ENCODE measurements at regions not wholly inside any gene's neighbourhood (a gene's known extent, or its start where the extent isn't known, plus 50 kb on each side); places are given as distances from the start of the nearest gene placed in this dataset.

DNA sequence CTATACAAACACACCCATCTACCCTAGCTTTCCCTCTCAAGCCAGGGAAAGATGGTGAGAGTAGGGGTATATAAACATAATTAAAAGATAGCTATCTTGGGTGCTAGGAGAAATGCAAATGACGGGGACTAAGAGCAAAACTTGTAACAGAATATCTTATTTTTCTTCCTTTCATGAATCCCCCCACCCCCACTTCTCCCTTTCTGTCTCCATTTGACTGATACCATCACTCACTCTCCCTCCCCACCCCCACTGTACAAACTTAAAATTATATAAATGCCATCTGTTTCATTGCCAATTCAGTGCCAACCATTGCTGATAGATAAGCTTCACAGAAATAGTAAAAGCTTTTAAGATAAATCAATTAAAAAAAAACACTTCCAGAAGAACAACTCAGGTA, 268.6 kb downstream of the SLC6A15 start:
- H3K36me3 ChIP-seq (ENCODE audit: control insufficient read depth in 2 of 2, extremely low read depth in 1 of 2, insufficient read depth in 2 of 2, low read length in 2 of 2): no peaks in the 10 kb centered on the region
- H3K79me2 ChIP-seq (ENCODE audit: control insufficient read depth, insufficient read depth, low read length): no peaks in the 10 kb centered on the region
- no peaks in the 10 kb centered on the region for H4K20me1 ChIP-seq (ENCODE audit: control insufficient read depth, extremely low read depth, insufficient read depth, low read length)
- dilution Hi-C loops (cut with MboI; ENCODE audit: extremely low pct_ligation_motif_present, low sequenced_read_pairs): no loop called here
- no peak for TF ChIP-seq EZH2 (IDR thresholded peaks at IDR 0.05; ENCODE audit: low read length)
- TF ChIP-seq, protein P1, sequence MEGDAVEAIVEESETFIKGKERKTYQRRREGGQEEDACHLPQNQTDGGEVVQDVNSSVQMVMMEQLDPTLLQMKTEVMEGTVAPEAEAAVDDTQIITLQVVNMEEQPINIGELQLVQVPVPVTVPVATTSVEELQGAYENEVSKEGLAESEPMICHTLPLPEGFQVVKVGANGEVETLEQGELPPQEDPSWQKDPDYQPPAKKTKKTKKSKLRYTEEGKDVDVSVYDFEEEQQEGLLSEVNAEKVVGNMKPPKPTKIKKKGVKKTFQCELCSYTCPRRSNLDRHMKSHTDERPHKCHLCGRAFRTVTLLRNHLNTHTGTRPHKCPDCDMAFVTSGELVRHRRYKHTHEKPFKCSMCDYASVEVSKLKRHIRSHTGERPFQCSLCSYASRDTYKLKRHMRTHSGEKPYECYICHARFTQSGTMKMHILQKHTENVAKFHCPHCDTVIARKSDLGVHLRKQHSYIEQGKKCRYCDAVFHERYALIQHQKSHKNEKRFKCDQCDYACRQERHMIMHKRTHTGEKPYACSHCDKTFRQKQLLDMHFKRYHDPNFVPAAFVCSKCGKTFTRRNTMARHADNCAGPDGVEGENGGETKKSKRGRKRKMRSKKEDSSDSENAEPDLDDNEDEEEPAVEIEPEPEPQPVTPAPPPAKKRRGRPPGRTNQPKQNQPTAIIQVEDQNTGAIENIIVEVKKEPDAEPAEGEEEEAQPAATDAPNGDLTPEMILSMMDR (optimal IDR thresholded peaks at IDR 0.05 in 1 of 3, IDR thresholded peaks at IDR 0.05 in 1 of 3, conservative IDR thresholded peaks at IDR 0.05 in 1 of 3; ENCODE audit: extremely low read depth in 1 of 3, insufficient read depth in 2 of 3, low read length in 3 of 3): no peak
- no peaks in the 10 kb centered on the region for H3K9me3 ChIP-seq (ENCODE audit: control insufficient read depth, low read depth, low read length)
- no peak overlapping the region for H2AFZ ChIP-seq (ENCODE audit: control insufficient read depth, low read length)
- FAIRE-seq (no peak), DNase-seq (ENCODE audit: low read depth, low spot score) (no peak)
- no peak overlapping the region for H3K27ac ChIP-seq (ENCODE audit: control insufficient read depth, insufficient read depth, low read length)
- no peak overlapping the region for H3K4me3 ChIP-seq (ENCODE audit: control insufficient read depth in 2 of 3, extremely low read depth in 1 of 3, insufficient read depth in 2 of 3, low read depth in 1 of 3, low read length in 3 of 3)
- peaks cover 3% of the 10 kb centered on the region for H3K4me1 ChIP-seq (ENCODE audit: control insufficient read depth, extremely low read depth, insufficient read depth, low read length)
- no peak overlapping the region for H3K9ac ChIP-seq (ENCODE audit: control insufficient read depth, extremely low read depth, insufficient read depth, low read length)
- no peaks in the 10 kb centered on the region for H3K27me3 ChIP-seq (ENCODE audit: control insufficient read depth, extremely low read depth, insufficient read depth, low read length)
- no peak overlapping the region for H3K4me2 ChIP-seq (ENCODE audit: control insufficient read depth, extremely low read depth, insufficient read depth, low read depth, low read length)
- no peaks in the 10 kb centered on the region for H3K9me1 ChIP-seq (ENCODE audit: control insufficient read depth, extremely low read depth, insufficient read depth, low read length)

- dilution Hi-C loops (cut with MboI; ENCODE audit: extremely low pct_ligation_motif_present, low sequenced_read_pairs): no loop called here
- Histone ChIP-seq H4K20me1 (ENCODE audit: control insufficient read depth, extremely low read depth, insufficient read depth, low read length) (no peaks in the 10 kb centered on the region), H3K4me3 (ENCODE audit: control insufficient read depth in 2 of 3, extremely low read depth in 1 of 3, insufficient read depth in 2 of 3, low read depth in 1 of 3, low read length in 3 of 3) (no peak overlapping the region), H3K9me3 (ENCODE audit: control insufficient read depth, low read depth, low read length) (no peaks in the 10 kb centered on the region), H3K27ac (ENCODE audit: control insufficient read depth, insufficient read depth, low read length) (no peak overlapping the region), H3K9ac (ENCODE audit: control insufficient read depth, extremely low read depth, insufficient read depth, low read length) (no peak overlapping the region), H3K4me1 (ENCODE audit: control insufficient read depth, extremely low read depth, insufficient read depth, low read length) (peaks cover 3% of the 10 kb centered on the region), H3K4me2 (ENCODE audit: control insufficient read depth, extremely low read depth, insufficient read depth, low read depth, low read length) (no peak overlapping the region), H2AFZ (ENCODE audit: control insufficient read depth, low read length) (no peak overlapping the region), H3K36me3 (ENCODE audit: control insufficient read depth in 2 of 2, extremely low read depth in 1 of 2, insufficient read depth in 2 of 2, low read length in 2 of 2) (no peaks in the 10 kb centered on the region), H3K9me1 (ENCODE audit: control insufficient read depth, extremely low read depth, insufficient read depth, low read length) (no peaks in the 10 kb centered on the region), H3K27me3 (ENCODE audit: control insufficient read depth, extremely low read depth, insufficient read depth, low read length) (no peaks in the 10 kb centered on the region), H3K79me2 (ENCODE audit: control insufficient read depth, insufficient read depth, low read length) (no peaks in the 10 kb centered on the region)
- TF ChIP-seq, protein P1 (optimal IDR thresholded peaks at IDR 0.05 in 1 of 3, IDR thresholded peaks at IDR 0.05 in 1 of 3, conservative IDR thresholded peaks at IDR 0.05 in 1 of 3; ENCODE audit: extremely low read depth in 1 of 3, insufficient read depth in 2 of 3, low read length in 3 of 3): no peak
- TF ChIP-seq EZH2 (IDR thresholded peaks at IDR 0.05; ENCODE audit: low read length): no peak
- DNase-seq (ENCODE audit: low read depth, low spot score) (no peak), FAIRE-seq (no peak)
These were observed 270.6 kb downstream of the SLC6A15 start for GRCh38 chr12:84641940-84642545.

Measured in keratinocyte (primary cell).